OCI-LY7 (cell line): ENCODE measurements at regions not wholly inside any gene's neighbourhood (a gene's known extent, or its start where the extent isn't known, plus 50 kb on each side); places are given as distances from the start of the nearest gene placed in this dataset.

Experiments
- CTCF ChIP-seq: fragments of 200-600 bp; sonication (generic); conservative IDR thresholded peaks from 2 replicates; pipeline ENCODE4 v1.5.1; 2014; ENCODE audit warnings: mild to moderate bottlenecking, antibody characterized with exemption, low read length, moderate library complexity, mixed read lengths
- EZH2phosphoT487 ChIP-seq: fragments of 200-600 bp; sonication (generic); IDR thresholded peaks from 2 replicates; pipeline ENCODE4 v1.6.1; 2018; ENCODE audit warnings: low read depth, borderline replicate concordance, mild to moderate bottlenecking, mixed run types, antibody characterized with exemption, low read length, moderate library complexity, mixed read lengths

- TF ChIP-seq CTCF (no peak), EZH2phosphoT487 (no peak)
Measured at GRCh38 chr2:139652385-139652784, 872.2 kb upstream of the NXPH2 start.
